H54 (cell line): ENCODE measurements at regions not wholly inside any gene's neighbourhood (a gene's known extent, or its start where the extent isn't known, plus 50 kb on each side); places are given as distances from the start of the nearest gene placed in this dataset.
"Not testable (repeated sequence)": the region's sequence is repeated elsewhere in the genome, so short reads cannot be mapped to it uniquely, and the experiment has no call there.

Source experiments
- DNase-seq: peaks from one replicate; pipeline ENCODE4 v3.0.0; 2011; ENCODE audit warnings: low spot score, mixed read lengths; ENCODE audit not compliant: insufficient read length
- FAIRE-seq: peaks from 3 replicates; lab custom pipeline; 2011; peaks lifted over from hg19 to GRCh38; lab: Jason Lieb, UNC
- POLR2A ChIP-seq: IDR thresholded peaks from 2 replicates; pipeline ENCODE4 v1.6.1; 2011; ENCODE audit warnings: low read depth, mild to moderate bottlenecking, low read length

- no peak for TF ChIP-seq POLR2A
- FAIRE-seq (no peak), DNase-seq (no peak)
These were observed 65.6 kb upstream of the USP15 start for GRCh38 chr12:62194616-62195015.

DNA sequence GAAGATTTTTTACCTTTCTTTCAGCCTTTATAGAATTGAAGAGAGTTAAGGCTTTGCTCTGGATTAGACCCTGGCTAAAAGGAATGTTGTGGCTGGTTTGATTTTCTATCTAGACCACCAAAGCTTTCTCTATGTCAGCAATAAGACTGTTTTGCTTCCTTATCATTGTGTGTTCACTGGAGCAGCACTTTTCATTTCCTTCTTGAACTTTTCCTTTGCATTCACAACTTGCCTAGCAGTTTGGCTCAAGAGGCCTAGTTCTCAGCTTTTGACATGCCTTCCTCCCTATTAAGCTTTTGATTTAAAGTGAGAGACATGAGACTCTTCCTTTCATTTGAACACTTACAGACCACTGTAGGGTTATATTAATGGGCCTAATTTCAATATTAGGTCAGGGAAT lies 64.1 kb upstream of the USP15 start:
- FAIRE-seq (no peak), DNase-seq (no peak)

GRCh38 chr12:62202861-62203260 lies 57.3 kb upstream of the USP15 start:
- not testable (repeated sequence) for FAIRE-seq, DNase-seq

More for the DNA sequence above, 64.1 kb upstream of the USP15 start:
- TF ChIP-seq POLR2A = no peak

DNA sequence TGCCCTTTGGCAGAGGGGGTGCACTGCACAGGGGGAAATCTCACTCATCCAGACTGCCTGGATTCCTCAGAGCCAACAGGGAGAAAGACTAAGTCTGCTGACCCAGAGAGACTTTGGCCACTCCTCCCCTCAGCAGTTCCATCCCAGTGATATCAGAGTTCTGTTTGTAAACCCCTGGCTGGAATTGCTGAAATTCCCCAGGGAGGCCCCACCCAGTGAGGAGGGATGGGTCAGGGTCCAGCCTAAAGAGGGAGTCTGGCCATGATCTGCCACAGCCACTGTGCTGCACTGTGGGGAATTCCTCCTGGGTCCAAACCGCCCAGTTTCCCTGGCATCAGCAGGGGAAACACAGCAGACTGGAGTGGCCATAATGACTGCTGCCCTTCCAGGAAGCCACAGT lies 54.9 kb upstream of the USP15 start:
- no peak for FAIRE-seq
- no peak for DNase-seq
- no peak for TF ChIP-seq POLR2A

GRCh38 chr12:62207248-62207647 lies 53.0 kb upstream of the USP15 start:
- no peak for FAIRE-seq
- TF ChIP-seq POLR2A = no peak
- no peak for DNase-seq
